ENCODE measurements at regions not wholly inside any gene's neighbourhood (a gene's known extent, or its start where the extent isn't known, plus 50 kb on each side); places are given as distances from the start of the nearest gene placed in this dataset.
A peak's percentile ranks its signal among the peaks of the same experiment; 100 is the strongest.

GRCh38 chr22:49372530-49373288 is 455.0 kb downstream of the BRD1 start:
- peak; percentile 44 for DNase-seq

GRCh38 chr22:49372111-49372529 is 455.6 kb downstream of the BRD1 start:
- no peak for DNase-seq

DNA sequence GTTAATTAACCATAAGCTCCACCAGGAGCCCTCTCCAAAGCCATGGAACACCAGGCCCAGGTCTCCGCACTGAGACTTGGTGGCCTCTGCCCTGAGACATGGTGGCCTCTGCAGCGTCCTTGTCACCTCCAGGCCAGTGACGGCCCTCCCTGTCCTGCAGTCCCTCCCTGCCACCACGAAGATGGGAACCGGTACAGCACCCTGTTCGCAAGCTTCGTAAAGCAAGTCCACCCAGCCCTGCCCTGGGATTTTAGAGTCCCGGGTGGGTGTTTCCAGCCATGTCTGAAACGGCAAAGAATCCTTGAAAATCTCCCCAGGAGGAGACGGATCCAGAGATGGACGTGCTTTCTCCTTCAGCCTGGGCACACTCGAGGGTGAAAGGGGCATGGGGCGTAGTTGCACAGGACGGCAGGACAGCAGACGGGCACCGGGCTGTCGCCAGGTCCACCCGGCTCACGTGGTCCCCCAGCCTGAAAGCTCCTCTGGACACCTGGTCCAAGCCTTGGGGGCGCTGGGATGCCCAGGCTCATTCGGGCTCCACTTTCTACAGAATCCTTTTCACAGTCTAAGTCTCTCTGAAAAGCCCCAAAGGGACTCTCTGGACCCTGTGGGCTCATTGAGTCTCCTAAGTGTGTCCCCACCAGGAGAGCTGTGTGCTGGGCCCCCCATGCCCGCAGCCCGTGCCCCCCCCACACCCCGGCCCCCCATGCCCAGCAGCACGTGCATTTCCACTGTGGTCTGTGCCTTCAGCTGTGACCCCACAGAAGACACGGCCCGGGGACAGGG is 456.2 kb downstream of the BRD1 start:
- DNase-seq, result no peak

DNA sequence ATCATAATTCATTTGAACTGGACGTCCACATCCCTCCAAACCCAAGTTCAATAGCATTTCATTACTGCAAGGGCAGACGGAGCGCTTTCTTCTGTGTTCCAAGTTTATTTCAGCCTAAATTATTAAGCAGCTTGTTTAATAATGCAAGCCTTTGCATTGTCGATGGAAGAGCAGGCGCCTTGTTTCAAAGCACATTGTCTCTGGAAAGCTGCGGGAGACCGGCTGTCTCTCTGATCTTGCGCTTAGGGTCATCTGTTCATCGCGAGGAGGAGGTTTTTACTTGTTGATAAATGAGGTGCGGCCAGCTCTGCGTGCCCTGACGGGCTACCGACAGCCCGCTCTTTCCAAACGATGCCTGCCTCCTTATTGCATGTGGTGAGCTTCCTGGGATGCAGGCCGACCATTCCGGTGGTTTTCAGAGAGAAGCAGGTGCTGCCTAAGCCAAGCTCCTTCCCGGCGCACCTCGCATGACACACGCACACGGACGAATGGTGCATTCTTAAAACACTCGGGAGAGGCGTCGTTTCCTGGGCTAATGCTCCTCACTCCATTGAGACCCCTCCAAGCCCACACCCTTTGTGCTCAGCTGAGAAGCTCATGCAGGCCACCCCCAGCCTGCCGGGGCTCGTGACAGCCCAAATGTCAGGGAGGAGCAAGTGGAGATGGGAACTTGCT is 456.9 kb downstream of the BRD1 start:
- no peak for DNase-seq

DNA sequence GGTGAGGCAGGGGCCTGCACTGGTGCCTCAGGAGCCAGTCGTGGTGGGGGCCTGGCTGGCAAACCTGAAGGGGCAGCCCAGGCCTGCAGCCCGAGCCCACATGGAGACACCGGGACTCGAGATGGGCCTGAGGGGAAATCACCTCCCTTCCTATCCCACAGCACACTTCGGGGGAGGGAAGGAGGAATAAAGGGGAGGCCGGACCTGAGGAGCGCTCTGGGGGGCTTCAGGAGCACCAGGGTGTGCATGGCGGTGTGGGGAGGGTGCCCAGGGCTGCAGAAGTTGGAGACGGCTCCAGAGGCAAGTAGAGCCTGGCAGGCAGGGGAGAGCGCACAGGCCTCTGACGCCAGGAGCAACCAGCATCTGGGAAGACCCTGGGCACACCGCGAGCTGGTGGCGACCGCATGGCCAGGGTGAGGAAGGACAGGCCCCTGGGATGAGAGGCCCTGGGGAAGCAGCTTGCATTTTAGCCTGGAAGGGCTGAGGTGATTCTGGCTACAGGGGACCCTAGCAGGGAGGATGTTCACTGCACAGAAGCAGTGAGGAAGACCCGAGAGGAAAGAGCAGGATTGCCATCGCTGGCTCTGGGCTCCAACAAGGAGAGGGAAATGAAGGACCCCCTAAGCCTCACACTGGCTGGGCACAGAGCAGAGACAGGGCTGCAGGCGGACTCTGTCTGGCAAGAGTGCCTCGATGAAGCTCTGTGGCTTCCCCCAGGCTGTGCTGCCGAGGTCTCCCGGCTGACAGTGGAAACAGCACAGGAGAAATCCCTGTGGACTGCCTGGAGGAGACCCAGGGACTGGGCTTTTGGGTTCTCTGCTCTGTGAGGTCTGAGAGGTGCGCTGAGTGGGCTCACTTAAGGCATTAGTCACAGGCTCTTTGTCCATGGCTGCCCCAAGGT is 457.7 kb downstream of the BRD1 start:
- DNase-seq, result no peak

GRCh38 chr22:49368976-49369725 is 458.5 kb downstream of the BRD1 start:
- peak; percentile 39 for DNase-seq

- DNase-seq, result no peak
Observed at GRCh38 chr22:49368221-49368975, 459.3 kb downstream of the BRD1 start.

DNA sequence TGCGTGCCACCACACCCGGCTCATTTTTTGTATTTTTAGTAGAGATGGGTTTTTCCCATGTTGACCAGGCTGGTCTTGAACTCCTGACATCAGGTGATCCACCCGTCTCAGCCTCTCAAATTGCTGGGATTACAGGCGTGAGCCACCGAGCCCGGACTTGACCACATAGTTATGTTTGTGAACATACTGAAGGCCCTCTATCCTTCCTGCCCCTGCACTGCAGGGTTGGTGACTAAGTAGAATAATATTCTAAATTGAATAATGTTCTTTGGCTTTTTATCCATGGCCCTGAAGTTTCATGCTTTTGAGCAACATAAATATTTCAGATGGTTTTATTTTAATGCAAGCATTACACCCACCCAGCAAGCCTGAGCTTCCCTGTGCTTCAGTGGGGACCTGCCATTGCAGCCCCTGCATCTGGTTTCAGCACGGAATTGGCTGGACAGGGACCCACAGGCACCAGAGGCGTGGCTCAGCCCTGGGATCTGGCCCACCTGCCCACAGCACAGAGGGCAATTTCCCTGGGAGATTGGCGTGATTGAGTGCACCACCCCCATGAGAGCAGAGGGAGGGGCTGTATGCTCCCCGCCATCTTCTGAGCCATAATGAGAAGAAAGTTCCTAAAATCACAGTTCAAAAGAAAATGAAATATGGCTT is 460.5 kb downstream of the BRD1 start:
- no peak for DNase-seq

DNA sequence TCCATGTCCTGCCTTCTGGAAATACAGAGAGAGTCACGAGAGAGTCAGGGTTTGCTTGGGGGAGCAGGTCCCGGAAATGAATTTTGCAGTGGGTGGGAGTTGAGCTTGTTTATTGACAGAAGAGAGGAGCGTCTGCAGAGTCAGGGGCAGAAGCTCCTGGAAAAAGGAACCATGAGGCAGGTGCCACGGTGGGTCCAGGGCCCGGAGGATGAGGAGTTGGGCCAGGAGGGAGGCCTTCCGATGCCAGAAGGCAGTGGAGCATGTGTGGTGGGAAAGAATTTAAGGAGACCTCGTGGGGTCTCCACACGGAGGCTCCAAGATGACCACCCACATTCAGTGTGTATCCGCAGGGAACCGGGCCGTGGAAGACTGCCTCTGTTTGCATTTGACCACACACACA is 461.2 kb downstream of the BRD1 start:
- DNase-seq, result no peak

DNA sequence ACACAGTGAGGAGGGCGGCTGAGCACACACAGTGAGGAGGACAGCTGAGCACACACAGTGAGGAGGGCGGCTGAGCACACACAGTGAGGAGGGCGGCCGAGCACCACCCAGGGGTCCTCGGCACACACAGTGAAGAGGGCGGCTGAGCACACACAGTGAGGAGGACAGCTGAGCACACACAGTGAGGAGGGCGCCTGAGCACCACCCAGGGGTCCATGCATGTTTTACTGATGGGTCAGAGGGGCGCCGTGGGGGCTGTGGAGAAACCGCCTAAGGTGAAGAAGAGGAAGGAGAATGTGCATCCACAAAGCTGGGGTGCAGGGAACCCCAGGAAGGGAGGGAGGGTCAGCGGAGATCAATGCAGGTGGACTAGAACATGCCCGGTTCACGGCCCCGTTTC is 461.8 kb downstream of the BRD1 start:
- DNase-seq, result peak; percentile 70

- no peak for DNase-seq
Observed at GRCh38 chr22:49365191-49365837, 462.4 kb downstream of the BRD1 start.

DNA sequence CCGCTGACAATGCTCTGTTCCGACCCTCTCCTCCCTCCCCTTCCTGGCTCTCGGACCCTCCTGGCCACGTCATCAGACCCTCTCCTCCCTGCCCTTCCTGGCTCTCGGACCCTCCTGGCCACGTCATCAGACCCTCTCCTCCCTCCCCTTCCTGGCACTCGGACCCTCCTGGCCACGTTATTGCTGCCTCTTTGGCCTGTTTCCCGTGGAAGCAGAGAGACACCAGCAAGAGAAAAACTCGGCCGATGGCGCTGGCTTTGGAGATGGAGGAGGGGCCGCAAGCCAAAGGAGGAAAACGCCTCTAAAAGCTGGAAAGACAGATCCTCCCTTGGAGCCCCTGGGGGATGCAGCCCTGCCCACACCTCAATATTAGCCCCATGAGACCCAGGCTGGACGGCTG is 463.3 kb downstream of the BRD1 start:
- no peak for DNase-seq

GRCh38 chr22:49363526-49364230 is 464.0 kb downstream of the BRD1 start:
- DNase-seq, result no peak

- peak; percentile 52 for DNase-seq
Observed at GRCh38 chr22:49362211-49362839, 465.3 kb downstream of the BRD1 start.

DNA sequence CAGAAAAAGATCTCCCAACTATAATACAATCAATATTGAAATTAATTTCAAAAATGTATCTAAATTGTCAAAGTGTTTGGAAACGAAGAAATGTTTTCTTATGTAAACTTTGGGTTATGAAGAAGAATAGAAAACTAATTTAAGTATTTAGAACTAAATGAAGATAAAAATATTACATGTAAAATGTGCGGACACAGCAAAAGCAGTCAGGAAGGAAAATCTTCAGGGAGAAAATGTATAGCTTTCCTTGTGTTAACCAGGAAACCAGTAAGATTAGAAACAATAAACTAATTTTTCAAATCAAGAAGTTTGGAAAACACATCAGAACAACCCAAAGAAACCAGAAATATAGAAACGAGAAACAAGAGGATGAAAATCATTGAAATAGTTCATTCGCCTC is 466.5 kb downstream of the BRD1 start:
- DNase-seq, result no peak

DNA sequence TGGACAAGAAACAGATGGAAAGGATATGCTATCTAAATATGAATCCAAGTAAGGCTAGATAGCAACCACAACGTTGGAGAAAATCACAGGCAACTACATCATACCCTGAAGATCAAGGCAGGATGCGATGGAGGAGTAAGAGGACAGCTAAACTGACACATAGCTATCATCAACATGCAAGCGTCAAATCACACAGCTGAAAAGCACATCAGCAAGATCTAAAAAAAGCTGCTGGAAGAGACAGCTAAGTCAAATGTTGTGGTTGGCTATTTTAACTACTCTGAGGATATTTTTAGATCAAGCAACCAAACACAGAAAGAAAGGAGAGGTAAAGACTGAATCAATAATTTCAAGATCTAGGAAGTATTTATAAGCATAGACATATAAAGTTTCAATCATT is 466.9 kb downstream of the BRD1 start:
- no peak for DNase-seq

DNA sequence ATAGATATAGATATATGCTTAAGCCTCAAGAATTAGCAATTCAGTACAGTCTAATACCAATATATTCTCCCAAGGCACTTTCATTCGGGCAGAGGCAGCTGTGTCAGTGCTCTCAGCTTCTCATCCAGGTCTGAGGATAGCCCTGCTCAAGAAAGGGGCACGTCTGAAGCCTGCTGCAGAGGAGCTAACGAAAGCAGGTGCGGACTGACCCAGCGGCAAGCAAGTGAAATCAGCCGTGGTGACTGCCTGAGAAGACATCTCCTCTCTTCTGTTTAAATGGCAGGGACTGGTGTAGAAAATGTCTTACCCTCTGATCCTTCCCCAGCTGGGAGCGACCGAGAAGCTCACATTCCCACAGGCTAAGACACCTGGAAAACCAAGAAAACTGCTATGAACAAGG is 468.6 kb downstream of the BRD1 start:
- no peak for DNase-seq

- no peak for DNase-seq
Observed at GRCh38 chr22:49357661-49358440, 469.8 kb downstream of the BRD1 start.
